Immature natural killer cell (primary cell): ENCODE measurements at regions not wholly inside any gene's neighbourhood (a gene's known extent, or its start where the extent isn't known, plus 50 kb on each side); places are given as distances from the start of the nearest gene placed in this dataset.

ENCODE experiments used
- DNase-seq, 3 donors: peaks; one replicate each; pipeline ENCODE4 v3.0.0; 2022; ENCODE audit warnings: mixed read lengths in 1 of 3
- H3K27ac Mint-ChIP-seq, 6 donors: one replicate each; pipeline ENCODE4 v1.8.0; 2020; ENCODE audit warnings: mixed read lengths in 6 of 6, mild to moderate bottlenecking in 5 of 6, inconsistent platforms in 4 of 6, moderate library complexity in 3 of 6
- H3K27me3 Mint-ChIP-seq, 3 donors: one replicate each; pipeline ENCODE4 v1.8.0; 2020 to 2021; ENCODE audit warnings: low read depth in 3 of 3, mild to moderate bottlenecking in 3 of 3, mixed read lengths in 3 of 3, moderate library complexity in 3 of 3, inconsistent platforms in 1 of 3
- H3K36me3 Mint-ChIP-seq, 3 donors: one replicate each; pipeline ENCODE4 v1.8.0; 2020; ENCODE audit warnings: mixed read lengths in 3 of 3, inconsistent platforms in 2 of 3, mild to moderate bottlenecking in 2 of 3
- H3K4me1 Mint-ChIP-seq, 2 donors: one replicate each; pipeline ENCODE4 v1.8.0; 2020; ENCODE audit warnings: inconsistent platforms in 2 of 2, mild to moderate bottlenecking in 2 of 2, mixed read lengths in 2 of 2, moderate library complexity in 1 of 2
- H3K4me3 Mint-ChIP-seq, 5 donors: one replicate each; pipeline ENCODE4 v1.8.0; 2020; ENCODE audit warnings: mild to moderate bottlenecking in 5 of 5, mixed read lengths in 5 of 5, inconsistent platforms in 3 of 5, moderate library complexity in 3 of 5
- H3K9me3 Mint-ChIP-seq, 6 donors: one replicate each; pipeline ENCODE4 v1.8.0; 2020; ENCODE audit warnings: mild to moderate bottlenecking in 6 of 6, mixed read lengths in 6 of 6, inconsistent platforms in 4 of 6, moderate library complexity in 3 of 6

- DNase-seq: no peak
- no peak overlapping the region for H3K27ac Mint-ChIP-seq
- H3K9me3 Mint-ChIP-seq: peaks cover 0 to 2% (median 0%) of the 10 kb centered on the region in 6 donors
- H3K36me3 Mint-ChIP-seq: no peaks in the 10 kb centered on the region
- H3K27me3 Mint-ChIP-seq: peaks cover 7 to 12% (median 7%) of the 10 kb centered on the region in 3 donors
- no peaks in the 10 kb centered on the region for H3K4me1 Mint-ChIP-seq
- H3K4me3 Mint-ChIP-seq: no peak overlapping the region
Observed at GRCh38 chr15:70182858-70183695, 85.4 kb upstream of the TLE3 start.

- Mint-ChIP-seq H3K27ac (no peak overlapping the region), H3K4me1 (no peaks in the 10 kb centered on the region), H3K4me3 (no peak overlapping the region), H3K9me3 (peaks cover 0 to 2% (median 0%) of the 10 kb centered on the region in 6 donors), H3K36me3 (no peaks in the 10 kb centered on the region), H3K27me3 (peaks cover 5 to 12% (median 7%) of the 10 kb centered on the region in 3 donors)
- DNase-seq: no peak
Observed at GRCh38 chr15:70181626-70182255, 84.0 kb upstream of the TLE3 start.

DNA sequence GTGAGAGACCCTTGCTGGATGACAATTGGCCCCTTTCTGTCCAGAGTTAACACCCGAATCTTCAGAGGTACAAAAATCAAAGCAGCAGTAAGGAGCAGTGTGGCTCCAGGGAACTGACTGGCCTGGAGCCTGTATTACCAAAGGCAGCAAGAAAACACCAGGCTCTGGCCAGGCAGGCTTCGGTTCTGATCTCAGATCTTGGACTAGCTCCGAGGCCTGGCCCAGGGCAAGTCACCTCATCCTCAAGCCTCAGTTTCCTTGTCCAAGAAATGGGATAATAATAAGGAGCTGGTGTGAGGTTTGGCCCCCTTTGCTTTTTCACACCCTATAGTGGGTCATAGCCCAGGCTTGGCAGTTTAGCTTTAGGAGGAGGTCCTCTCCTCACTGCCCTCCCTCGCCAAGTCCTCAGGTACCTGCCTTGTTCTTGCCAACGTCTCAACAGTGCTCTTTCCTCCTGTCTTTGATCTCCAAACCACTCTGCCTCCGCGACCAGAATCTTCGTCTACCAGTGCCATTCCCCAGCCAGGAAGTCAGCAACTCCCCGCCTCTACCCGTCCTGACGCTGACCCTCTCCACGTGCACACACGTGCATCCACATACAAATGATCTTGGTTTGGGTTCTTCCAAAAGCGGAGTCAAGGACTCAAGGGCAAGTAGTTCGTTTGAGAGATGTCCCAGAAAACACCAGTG lies 82.6 kb upstream of the TLE3 start:
- H3K27ac Mint-ChIP-seq: no peak overlapping the region
- no peaks in the 10 kb centered on the region for H3K4me1 Mint-ChIP-seq
- peaks cover 0 to 2% (median 0%) of the 10 kb centered on the region in 6 donors for H3K9me3 Mint-ChIP-seq
- no peak for DNase-seq
- H3K36me3 Mint-ChIP-seq: no peaks in the 10 kb centered on the region
- peaks cover 2 to 14% (median 7%) of the 10 kb centered on the region in 3 donors for H3K27me3 Mint-ChIP-seq
- no peak overlapping the region for H3K4me3 Mint-ChIP-seq

DNA sequence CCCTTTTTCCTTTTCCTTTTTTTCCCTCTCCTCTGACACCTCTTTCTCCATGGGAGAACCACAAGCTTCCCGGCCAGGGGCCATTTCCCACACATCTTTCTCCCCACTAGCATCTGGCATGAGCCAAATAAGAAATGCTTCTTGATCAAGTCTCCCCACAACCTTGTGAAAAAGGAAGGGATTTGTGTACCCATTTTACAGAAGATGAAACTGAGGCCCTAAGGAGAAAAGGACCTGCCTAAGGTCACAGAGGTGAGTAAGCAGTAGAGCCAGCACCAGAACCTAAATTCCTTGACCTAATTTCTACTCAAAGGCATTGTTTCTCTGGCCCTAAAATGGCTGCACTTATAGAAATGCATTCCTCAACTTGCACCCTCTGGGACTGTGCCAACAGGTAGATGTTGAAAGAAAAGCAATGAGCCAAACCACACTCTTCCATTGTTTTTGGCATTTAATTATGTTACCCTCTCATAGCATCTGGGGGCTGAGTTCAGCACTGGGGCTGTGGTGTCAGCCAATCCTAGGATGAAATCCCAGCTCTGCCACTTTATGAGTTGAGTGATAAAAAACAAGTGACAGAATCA lies 81.7 kb upstream of the TLE3 start:
- Mint-ChIP-seq H3K9me3 (peaks cover 0 to 2% (median 0%) of the 10 kb centered on the region in 6 donors), H3K27me3 (peaks cover 2 to 14% (median 7%) of the 10 kb centered on the region in 3 donors), H3K27ac (no peak overlapping the region), H3K36me3 (no peaks in the 10 kb centered on the region), H3K4me1 (no peaks in the 10 kb centered on the region), H3K4me3 (peak overlapping the region in 1 of 5 donors; percentile 10)
- DNase-seq: no peak

DNA sequence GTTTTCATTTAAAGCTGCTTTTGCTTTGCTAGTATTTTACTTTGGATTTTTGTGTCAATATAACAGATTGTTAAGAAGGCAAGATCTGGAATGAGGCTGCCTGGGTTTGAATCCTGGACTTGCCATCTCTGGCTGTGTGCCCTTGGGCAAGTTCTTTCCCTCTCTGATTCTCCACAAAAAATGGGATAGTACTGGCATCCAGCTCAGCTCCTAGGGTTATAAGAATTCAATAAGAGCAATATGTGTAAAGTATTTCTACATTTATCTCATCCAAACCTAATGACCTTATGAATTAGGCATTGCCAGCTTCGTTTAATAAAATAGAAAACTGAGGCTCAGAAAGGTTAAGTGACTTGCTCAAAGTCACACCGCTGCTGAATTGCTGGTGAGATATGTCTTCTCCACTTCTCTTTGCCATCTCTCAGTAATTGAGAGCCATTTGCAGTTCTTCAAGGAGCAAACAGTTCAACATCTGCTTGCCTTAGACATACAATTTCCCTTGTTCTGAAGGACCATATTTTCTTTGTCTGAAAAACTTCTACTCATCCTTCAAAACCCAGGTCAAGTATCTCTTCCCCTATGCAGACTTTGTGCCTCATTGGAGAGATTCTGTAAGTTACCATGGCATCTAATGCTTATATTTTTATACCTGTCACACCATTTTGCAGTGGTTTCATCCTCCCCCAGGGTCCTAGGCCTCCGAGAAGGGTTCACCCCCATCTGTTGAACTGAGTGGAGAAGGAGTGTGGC lies 80.8 kb upstream of the TLE3 start:
- H3K4me3 Mint-ChIP-seq: no peak overlapping the region
- DNase-seq: no peak
- no peaks in the 10 kb centered on the region for H3K36me3 Mint-ChIP-seq
- H3K4me1 Mint-ChIP-seq: no peaks in the 10 kb centered on the region
- peaks cover 5 to 12% (median 9%) of the 10 kb centered on the region in 3 donors for H3K27me3 Mint-ChIP-seq
- no peak overlapping the region for H3K27ac Mint-ChIP-seq
- H3K9me3 Mint-ChIP-seq: no peaks in the 10 kb centered on the region

DNA sequence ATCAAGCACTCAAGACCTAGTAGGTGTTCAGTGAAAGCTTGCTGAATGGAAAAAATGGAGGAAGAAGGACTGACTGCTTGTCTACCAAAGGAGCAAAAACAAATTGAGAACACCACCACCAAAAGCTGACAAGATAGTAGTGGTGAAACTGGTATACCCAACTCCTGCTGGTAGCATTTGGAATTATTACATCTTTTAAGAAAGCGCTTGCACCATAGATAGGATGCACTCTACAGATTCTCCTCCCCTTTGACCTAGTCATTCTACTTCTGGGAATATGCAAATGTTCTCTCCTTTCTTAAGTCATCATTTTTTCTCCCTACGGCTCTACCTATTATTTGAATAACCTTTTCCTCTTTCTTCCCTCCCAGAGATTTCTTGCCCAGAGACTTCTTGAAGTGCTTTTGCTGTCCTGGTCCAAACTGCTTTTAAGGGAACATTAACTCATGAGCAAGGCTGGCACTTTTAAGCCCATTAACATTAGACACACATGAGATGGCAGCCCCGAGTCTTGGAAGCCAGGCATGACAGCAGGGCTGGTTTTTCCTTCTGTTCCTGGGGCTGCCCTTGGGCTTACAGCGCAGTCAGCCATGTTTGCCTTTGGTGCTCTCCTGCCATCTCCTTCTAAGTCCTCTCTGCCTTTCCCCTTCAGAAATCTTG lies 75.0 kb upstream of the TLE3 start:
- no peak for DNase-seq
- Mint-ChIP-seq H3K4me3 (no peak overlapping the region), H3K27ac (no peak overlapping the region), H3K9me3 (no peaks in the 10 kb centered on the region), H3K27me3 (peaks cover 3 to 12% (median 4%) of the 10 kb centered on the region in 3 donors), H3K36me3 (no peaks in the 10 kb centered on the region), H3K4me1 (no peaks in the 10 kb centered on the region)

DNA sequence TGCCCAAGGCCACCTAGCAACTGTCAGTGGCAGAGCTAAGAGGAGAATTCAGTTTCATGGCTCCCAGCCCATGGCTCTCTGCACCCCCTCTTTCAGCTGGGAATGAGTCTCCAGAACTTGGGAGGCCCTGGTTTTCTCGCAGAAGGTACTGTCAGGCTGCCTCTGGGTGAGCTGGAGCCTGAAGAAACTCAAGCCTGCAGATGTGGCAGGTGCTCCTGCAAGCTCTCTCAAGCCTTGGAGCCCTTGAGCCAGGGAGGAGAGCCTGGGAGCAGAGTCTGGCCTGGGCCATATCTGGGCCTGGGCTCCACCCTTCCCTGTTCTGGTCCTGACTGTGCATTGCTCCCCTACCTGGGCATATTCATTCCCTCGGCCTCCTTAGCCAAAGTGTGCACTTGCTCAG lies 74.4 kb upstream of the TLE3 start:
- Mint-ChIP-seq H3K4me3 (no peak overlapping the region), H3K27ac (no peak overlapping the region), H3K27me3 (peaks cover 3 to 12% (median 4%) of the 10 kb centered on the region in 3 donors), H3K9me3 (no peaks in the 10 kb centered on the region), H3K4me1 (no peaks in the 10 kb centered on the region), H3K36me3 (no peaks in the 10 kb centered on the region)
- DNase-seq: no peak

DNA sequence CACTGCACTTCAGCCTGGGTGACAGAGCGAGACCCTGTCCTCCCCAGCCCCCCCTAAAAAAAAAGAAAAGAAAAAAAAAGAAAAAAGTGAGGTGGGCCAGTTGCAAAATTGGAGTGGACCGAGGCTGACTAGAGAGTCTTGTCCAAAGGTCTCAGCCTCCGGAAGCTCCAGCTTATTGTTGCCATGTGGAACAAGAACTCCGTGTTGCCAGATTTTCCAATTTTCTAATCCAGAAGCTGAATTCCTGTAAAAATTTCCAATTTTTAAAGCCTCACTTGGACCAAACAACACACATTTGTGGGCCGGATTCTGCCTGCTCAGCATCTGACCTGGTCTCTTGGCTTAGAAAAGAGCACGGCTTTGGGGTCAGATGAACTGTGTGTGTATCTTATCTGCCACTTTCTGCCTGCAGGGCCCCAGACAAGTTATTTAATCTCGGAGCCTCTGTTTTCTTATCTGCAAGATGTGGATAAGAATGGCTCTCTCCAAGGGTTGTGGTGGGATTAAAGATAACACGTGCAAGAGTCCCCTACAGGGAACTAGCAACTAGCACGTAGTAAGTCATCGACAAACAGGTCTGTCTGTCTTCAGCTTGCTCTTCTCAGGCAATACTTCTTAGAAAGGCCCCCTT lies 73.7 kb upstream of the TLE3 start:
- no peaks in the 10 kb centered on the region for H3K9me3 Mint-ChIP-seq
- DNase-seq: no peak
- peaks cover 2 to 12% (median 3%) of the 10 kb centered on the region in 3 donors for H3K27me3 Mint-ChIP-seq
- H3K4me3 Mint-ChIP-seq: no peak overlapping the region
- H3K36me3 Mint-ChIP-seq: no peaks in the 10 kb centered on the region
- no peak overlapping the region for H3K27ac Mint-ChIP-seq
- no peaks in the 10 kb centered on the region for H3K4me1 Mint-ChIP-seq

DNA sequence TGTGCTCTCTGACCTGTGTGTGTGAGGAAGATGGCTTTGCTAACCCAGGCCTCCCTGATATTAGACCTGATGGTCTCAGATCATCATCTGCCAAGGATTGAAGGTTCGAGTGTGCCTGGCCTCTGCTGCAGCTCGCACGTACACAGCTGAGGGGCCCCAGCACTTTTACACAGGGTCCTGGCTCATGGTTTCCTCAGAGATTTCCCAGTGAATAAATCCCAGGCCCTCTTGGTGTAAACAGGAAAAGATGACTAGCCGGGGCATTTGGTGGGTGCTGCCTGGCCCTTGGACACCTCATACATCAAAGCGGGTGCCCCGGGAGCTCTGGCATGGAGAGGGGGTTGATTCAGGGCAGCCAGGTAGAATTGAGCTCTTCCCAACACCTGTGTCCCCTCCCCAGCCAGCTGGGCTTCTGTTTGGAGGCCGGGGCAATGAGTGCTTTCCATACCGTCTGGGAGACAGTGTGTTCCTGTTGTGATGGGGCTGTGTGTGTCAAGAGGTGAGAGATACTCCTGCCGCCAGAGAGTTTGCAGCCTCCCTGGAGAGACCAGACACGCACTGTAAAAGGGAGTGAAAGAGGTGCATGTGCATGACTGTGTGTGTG lies 72.5 kb upstream of the TLE3 start:
- no peak for DNase-seq
- Mint-ChIP-seq H3K9me3 (no peaks in the 10 kb centered on the region), H3K4me3 (no peak overlapping the region), H3K4me1 (no peaks in the 10 kb centered on the region), H3K36me3 (no peaks in the 10 kb centered on the region), H3K27me3 (peaks cover 2 to 12% (median 11%) of the 10 kb centered on the region in 3 donors), H3K27ac (no peak overlapping the region)

DNA sequence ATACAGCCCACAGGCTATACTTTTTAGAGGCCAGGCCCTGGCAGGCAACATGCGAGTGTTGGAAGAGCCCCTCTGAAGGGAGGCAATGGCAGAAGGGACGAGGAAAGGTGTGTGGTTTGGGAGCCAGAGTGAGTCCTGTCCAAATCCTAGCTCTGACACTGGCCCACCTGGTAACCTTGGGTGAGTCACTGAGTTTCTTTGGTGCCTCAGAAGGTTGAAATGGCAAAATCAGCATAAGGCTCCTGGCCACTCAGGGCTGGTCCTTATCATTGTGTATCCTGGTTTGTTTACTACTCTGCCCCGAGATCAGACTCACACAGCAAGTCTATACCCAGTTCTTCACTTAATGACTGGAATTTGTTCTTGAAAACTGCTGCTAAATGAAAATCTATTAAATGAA lies 71.4 kb upstream of the TLE3 start:
- no peak overlapping the region for H3K4me3 Mint-ChIP-seq
- H3K4me1 Mint-ChIP-seq: no peaks in the 10 kb centered on the region
- no peaks in the 10 kb centered on the region for H3K36me3 Mint-ChIP-seq
- DNase-seq: no peak
- H3K9me3 Mint-ChIP-seq: no peaks in the 10 kb centered on the region
- H3K27me3 Mint-ChIP-seq: peaks cover 2 to 11% (median 9%) of the 10 kb centered on the region in 3 donors
- no peak overlapping the region for H3K27ac Mint-ChIP-seq

DNA sequence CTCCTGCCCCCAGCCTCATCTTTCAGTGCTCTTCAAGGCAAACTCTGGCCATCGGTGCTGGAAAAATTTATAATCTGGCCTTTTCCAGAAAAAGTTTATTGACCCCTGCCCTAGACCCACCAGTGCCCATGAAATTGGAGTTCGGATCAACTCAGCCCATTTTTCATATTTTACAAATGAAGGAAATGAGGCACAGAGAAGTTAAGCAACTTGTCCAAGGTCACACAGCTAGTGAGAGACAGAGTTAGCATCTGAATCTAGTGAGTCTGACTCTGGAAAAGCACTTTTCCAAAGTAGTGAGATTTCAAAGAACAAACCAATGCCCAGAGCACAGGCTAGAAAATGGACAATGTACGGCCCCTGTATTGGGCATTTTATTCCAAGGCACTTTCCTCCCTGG lies 69.4 kb upstream of the TLE3 start:
- DNase-seq: no peak

DNA sequence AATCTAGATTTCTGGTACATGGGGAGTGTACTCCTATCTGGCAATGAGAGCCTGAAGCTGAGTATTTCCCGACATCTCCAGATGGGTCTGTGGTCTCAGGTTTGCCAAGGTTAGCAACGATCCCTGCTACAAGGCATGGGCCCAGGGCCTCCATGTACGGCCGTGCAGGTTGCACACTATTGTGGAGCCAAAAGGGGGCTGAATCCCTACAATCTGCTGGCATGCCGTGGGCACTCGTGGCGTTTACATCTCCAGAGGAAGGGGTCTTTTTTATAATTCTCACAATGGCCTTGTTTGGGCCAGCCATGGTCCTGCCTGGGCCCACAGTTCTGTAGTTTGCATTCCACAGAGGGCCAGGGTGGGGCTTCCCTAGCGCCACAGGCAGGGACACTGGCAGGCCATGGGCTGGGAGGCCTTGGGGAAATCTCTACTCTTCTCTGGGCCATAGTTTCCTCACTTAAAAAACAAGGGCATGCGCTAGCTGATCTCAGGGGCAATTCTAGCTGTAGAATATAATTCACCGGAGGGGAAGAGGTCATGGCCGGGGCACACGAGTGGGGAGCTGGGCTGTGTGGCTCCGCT lies 68.9 kb upstream of the TLE3 start:
- no peak overlapping the region for H3K27ac Mint-ChIP-seq
- H3K9me3 Mint-ChIP-seq: no peaks in the 10 kb centered on the region
- no peak overlapping the region for H3K4me3 Mint-ChIP-seq
- peaks cover 4 to 9% (median 7%) of the 10 kb centered on the region in 3 donors for H3K27me3 Mint-ChIP-seq
- H3K4me1 Mint-ChIP-seq: no peaks in the 10 kb centered on the region
- peaks cover 0 to 3% (median 0%) of the 10 kb centered on the region in 3 donors for H3K36me3 Mint-ChIP-seq
- DNase-seq: no peak

More for the DNA sequence above, 69.4 kb upstream of the TLE3 start:
- Mint-ChIP-seq H3K27me3 (peaks cover 2 to 7% (median 4%) of the 10 kb centered on the region in 3 donors), H3K4me3 (no peak overlapping the region), H3K36me3 (no peaks in the 10 kb centered on the region), H3K4me1 (no peaks in the 10 kb centered on the region), H3K9me3 (no peaks in the 10 kb centered on the region), H3K27ac (no peak overlapping the region)
